HG03175 (cell line): ENCODE measurements at regions not wholly inside any gene's neighbourhood (a gene's known extent, or its start where the extent isn't known, plus 50 kb on each side); places are given as distances from the start of the nearest gene placed in this dataset.
"Not testable (repeated sequence)": the region's sequence is repeated elsewhere in the genome, so short reads cannot be mapped to it uniquely, and the experiment has no call there.

ENCODE experiments used
- ATAC-seq: cut with Tn5 transposase; IDR thresholded peaks from one replicate; pipeline ENCODE4 v1.9.1; 2021; ENCODE audit warnings: mild to moderate bottlenecking, moderate library complexity; ENCODE audit not compliant: unreplicated experiment

GRCh38 chr12:97790281-97790680 is 327.7 kb downstream of the RMST start:
- no peak for ATAC-seq

GRCh38 chr12:97797473-97797872 is 334.9 kb downstream of the RMST start:
- ATAC-seq, result no peak

- no peak for ATAC-seq
Observed at GRCh38 chr12:97800561-97800960, 338.0 kb downstream of the RMST start.

- ATAC-seq, result no peak
Observed at GRCh38 chr12:97801471-97802059, 339.0 kb downstream of the RMST start.

- ATAC-seq, result no peak
Observed at GRCh38 chr12:97805146-97805545, 342.5 kb downstream of the RMST start.

GRCh38 chr12:97813301-97813700 is 350.7 kb downstream of the RMST start:
- no peak for ATAC-seq

- no peak for ATAC-seq
Observed at GRCh38 chr12:97821806-97822205, 359.2 kb downstream of the RMST start.

GRCh38 chr12:97835541-97835940 is 372.9 kb downstream of the RMST start:
- no peak for ATAC-seq

- no peak for ATAC-seq
Observed at GRCh38 chr12:97837401-97837800, 374.8 kb downstream of the RMST start.

- no peak for ATAC-seq
Observed at GRCh38 chr12:97848051-97848450, 385.4 kb downstream of the RMST start.

- no peak for ATAC-seq
Observed at GRCh38 chr12:97854477-97854876, 391.9 kb downstream of the RMST start.

GRCh38 chr12:97862072-97862471 is 399.5 kb downstream of the RMST start:
- no peak for ATAC-seq

GRCh38 chr12:97875064-97875463 is 412.5 kb downstream of the RMST start:
- ATAC-seq, result no peak

- no peak for ATAC-seq
Observed at GRCh38 chr12:97876780-97877179, 414.2 kb downstream of the RMST start.

GRCh38 chr12:97877404-97877803 is 414.8 kb downstream of the RMST start:
- ATAC-seq, result no peak

- no peak for ATAC-seq
Observed at GRCh38 chr12:97886511-97887176, 424.0 kb downstream of the RMST start.

GRCh38 chr12:97897881-97898280 is 435.3 kb downstream of the RMST start:
- not testable (repeated sequence) for ATAC-seq

GRCh38 chr12:97899529-97899928 is 436.9 kb downstream of the RMST start:
- ATAC-seq, result no peak

- ATAC-seq, result no peak
Observed at GRCh38 chr12:97899956-97900355, 437.4 kb downstream of the RMST start.

- no peak for ATAC-seq
Observed at GRCh38 chr12:97903356-97903755, 440.8 kb downstream of the RMST start.

GRCh38 chr12:97907504-97907903 is 444.9 kb downstream of the RMST start:
- no peak for ATAC-seq

- no peak for ATAC-seq
Observed at GRCh38 chr12:97910559-97910958, 448.0 kb downstream of the RMST start.

- ATAC-seq, result no peak
Observed at GRCh38 chr12:97912943-97913342, 450.3 kb downstream of the RMST start.
